A673 (cell line): ENCODE measurements at regions not wholly inside any gene's neighbourhood (a gene's known extent, or its start where the extent isn't known, plus 50 kb on each side); places are given as distances from the start of the nearest gene placed in this dataset.

ENCODE experiments used
- BruUV-seq: library from RNA; stranded (reverse); fragments of 400-500 nt; replicated peaks from 2 replicates; lab custom pipeline; 2021; lab: Mats Ljungman, UMichigan
- CTCF ChIA-PET: fragments of 300-600 bp; sonication (Branson Sonifier 250); formaldehyde crosslinking; loops from one replicate; lab custom pipeline; 2022; ENCODE audit warnings: antibody characterized with exemption; lab: Charles Lee
- POLR2A ChIA-PET: fragments of 300-600 bp; sonication (Branson Sonifier 250); formaldehyde crosslinking; loops from one replicate; lab custom pipeline; 2022; ENCODE audit warnings: antibody characterized with exemption; ENCODE audit not compliant: low non-redundant PET; lab: Charles Lee
- DNase-seq: peaks from one replicate; pipeline ENCODE4 v3.0.0-alpha.2; 2015; ENCODE audit warnings: low spot score
- H3K27ac ChIP-seq: fragments of 200-600 bp; sonication (generic); 2 replicates; pipeline ENCODE4 v1.5.1; 2016; ENCODE audit warnings: mixed run types, low read depth, mild to moderate bottlenecking, mixed read lengths, antibody characterized with exemption, low read length; ENCODE audit not compliant: poor library complexity, severe bottlenecking
- H3K27me3 ChIP-seq: fragments of 200-600 bp; sonication (generic); replicated peaks from 2 replicates; pipeline ENCODE4 v1.6.1; 2017; ENCODE audit warnings: mixed run types, low read depth, mild to moderate bottlenecking, mixed read lengths, antibody characterized with exemption, low read length; ENCODE audit not compliant: insufficient read depth, poor library complexity
- H3K36me3 ChIP-seq: fragments of 200-600 bp; sonication (generic); 2 replicates; pipeline ENCODE4 v1.6.1; 2016; ENCODE audit warnings: mixed run types, mild to moderate bottlenecking, mixed read lengths, antibody characterized with exemption, low read length; ENCODE audit not compliant: insufficient read depth, poor library complexity, severe bottlenecking
- H3K4me1 ChIP-seq: fragments of 200-600 bp; sonication (generic); 2 replicates; pipeline ENCODE4 v1.6.1; 2017; ENCODE audit warnings: mixed run types, mild to moderate bottlenecking, mixed read lengths, antibody characterized with exemption, low read length; ENCODE audit not compliant: insufficient read depth, poor library complexity, severe bottlenecking
- H3K4me3 ChIP-seq: fragments of 200-600 bp; sonication (generic); 2 replicates; pipeline ENCODE4 v1.5.1; 2016; ENCODE audit warnings: low read depth, mixed run types, mild to moderate bottlenecking, mixed read lengths, low read length; ENCODE audit not compliant: poor library complexity, severe bottlenecking
- H3K9me3 ChIP-seq: fragments of 200-600 bp; sonication (generic); 2 replicates; pipeline ENCODE4 v1.6.1; 2016; ENCODE audit warnings: mixed run types, low read depth, mild to moderate bottlenecking, mixed read lengths, antibody characterized with exemption, low read length; ENCODE audit not compliant: poor library complexity, severe bottlenecking
- EZH2 ChIP-seq: fragments of 200-600 bp; sonication (generic); IDR thresholded peaks from 2 replicates; pipeline ENCODE4 v1.6.1; 2017; ENCODE audit warnings: borderline replicate concordance, low read depth, mild to moderate bottlenecking, mixed read lengths, antibody characterized with exemption, low read length; ENCODE audit not compliant: poor library complexity, severe bottlenecking
- intact Hi-C: fragments of 100-400 bp; cut with micrococcal nuclease; formaldehyde crosslinking; loops from one replicate; pipeline ENCODE4 v1.10.0; 2022; ENCODE audit not compliant: unreplicated experiment
- TF ChIP-seq, protein P1 (sequence below): fragments of 300-800, 200-600 bp; sonication (generic); conservative IDR thresholded peaks from 2 replicates; pipeline ENCODE4 v1.5.1; 2017; ENCODE audit warnings: low read depth, mild to moderate bottlenecking, antibody characterized with exemption, low read length, moderate library complexity, mixed read lengths

DNA sequence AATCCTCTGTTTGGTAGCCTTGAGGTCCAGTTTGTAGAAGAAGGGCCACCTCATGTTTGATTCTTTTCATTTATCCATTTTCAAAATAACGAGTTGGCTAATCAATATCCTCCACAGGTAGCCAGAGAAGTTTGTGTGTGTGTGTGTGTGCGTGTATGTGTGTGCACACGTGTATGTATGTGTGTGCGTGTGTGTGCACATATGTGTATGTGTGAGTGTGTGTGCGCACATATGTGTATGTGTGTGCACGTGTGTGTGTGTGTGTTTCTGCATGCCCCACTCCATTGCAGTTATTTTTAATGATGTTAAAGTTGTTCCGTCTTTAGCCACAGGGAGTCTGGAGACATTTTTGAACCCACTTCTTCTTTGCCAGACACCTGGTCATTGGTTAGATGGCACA lies 112.8 kb upstream of the PRKCQ start:
- DNase-seq: no peak
- POLR2A ChIA-PET: no interaction called here
- Histone ChIP-seq H3K36me3 (no peaks in the 10 kb centered on the region), H3K27ac (no peak overlapping the region), H3K27me3 (peaks cover 8% of the 10 kb centered on the region), H3K4me3 (no peak overlapping the region), H3K9me3 (no peaks in the 10 kb centered on the region), H3K4me1 (no peaks in the 10 kb centered on the region)
- intact Hi-C loops: no loop called here
- CTCF ChIA-PET: no interaction called here
- no TSS peak for BruUV-seq
- TF ChIP-seq, protein P1, sequence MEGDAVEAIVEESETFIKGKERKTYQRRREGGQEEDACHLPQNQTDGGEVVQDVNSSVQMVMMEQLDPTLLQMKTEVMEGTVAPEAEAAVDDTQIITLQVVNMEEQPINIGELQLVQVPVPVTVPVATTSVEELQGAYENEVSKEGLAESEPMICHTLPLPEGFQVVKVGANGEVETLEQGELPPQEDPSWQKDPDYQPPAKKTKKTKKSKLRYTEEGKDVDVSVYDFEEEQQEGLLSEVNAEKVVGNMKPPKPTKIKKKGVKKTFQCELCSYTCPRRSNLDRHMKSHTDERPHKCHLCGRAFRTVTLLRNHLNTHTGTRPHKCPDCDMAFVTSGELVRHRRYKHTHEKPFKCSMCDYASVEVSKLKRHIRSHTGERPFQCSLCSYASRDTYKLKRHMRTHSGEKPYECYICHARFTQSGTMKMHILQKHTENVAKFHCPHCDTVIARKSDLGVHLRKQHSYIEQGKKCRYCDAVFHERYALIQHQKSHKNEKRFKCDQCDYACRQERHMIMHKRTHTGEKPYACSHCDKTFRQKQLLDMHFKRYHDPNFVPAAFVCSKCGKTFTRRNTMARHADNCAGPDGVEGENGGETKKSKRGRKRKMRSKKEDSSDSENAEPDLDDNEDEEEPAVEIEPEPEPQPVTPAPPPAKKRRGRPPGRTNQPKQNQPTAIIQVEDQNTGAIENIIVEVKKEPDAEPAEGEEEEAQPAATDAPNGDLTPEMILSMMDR: no peak
- TF ChIP-seq EZH2: no peak

DNA sequence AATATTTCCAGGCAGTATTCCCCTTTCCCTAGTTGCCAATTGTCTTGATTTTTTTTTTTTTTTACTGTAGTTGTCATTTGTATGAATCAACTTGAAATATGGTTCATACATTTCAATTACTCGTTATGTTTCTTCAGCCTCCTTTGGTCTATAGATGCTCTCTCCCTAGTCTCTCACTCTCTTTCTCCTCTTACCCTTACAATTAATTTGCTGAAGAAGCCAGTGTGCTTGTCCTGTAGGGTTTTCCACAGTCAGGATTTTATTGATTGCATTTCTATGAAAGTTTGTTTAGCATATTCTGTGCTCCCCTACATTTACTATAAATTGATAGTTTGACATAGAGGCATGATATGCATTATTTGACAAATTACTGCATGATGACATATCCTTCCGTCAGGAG lies 112.0 kb upstream of the PRKCQ start:
- intact Hi-C loops: no loop called here
- no TSS peak for BruUV-seq
- H3K27ac ChIP-seq: no peak overlapping the region
- no peaks in the 10 kb centered on the region for H3K4me1 ChIP-seq
- H3K36me3 ChIP-seq: no peaks in the 10 kb centered on the region
- peaks cover 8% of the 10 kb centered on the region for H3K27me3 ChIP-seq
- DNase-seq: no peak
- CTCF ChIA-PET: no interaction called here
- no peaks in the 10 kb centered on the region for H3K9me3 ChIP-seq
- H3K4me3 ChIP-seq: no peak overlapping the region
- TF ChIP-seq, protein P1: no peak
- no peak for TF ChIP-seq EZH2
- POLR2A ChIA-PET: no interaction called here

DNA sequence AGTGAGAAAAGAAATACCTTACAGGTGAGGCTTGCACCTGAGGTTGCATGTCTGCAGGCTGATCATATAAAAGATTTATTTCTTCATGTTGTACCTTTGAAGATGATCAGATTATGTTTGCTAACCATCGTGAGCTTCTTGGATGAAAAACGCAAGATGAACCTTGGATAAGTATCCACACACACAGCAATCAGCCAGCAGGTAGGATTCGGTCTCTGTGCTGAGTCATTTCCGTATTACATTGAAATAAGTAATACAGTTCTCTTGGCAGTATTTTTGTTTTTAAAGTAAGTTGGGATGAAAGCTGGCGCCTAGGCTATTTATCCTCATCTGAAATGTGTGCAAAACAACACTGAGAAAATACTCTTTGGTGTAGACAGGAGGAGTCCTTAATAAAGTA lies 109.0 kb upstream of the PRKCQ start:
- no peaks in the 10 kb centered on the region for H3K4me1 ChIP-seq
- no peak overlapping the region for H3K4me3 ChIP-seq
- H3K27me3 ChIP-seq: peaks cover 2% of the 10 kb centered on the region
- TF ChIP-seq, protein P1: no peak
- TF ChIP-seq EZH2: no peak
- DNase-seq: peak; percentile 25
- ChIA-PET CTCF (no interaction called here), POLR2A (no interaction called here)
- no peaks in the 10 kb centered on the region for H3K9me3 ChIP-seq
- no TSS peak for BruUV-seq
- no peak overlapping the region for H3K27ac ChIP-seq
- intact Hi-C loops: no loop called here
- H3K36me3 ChIP-seq: no peaks in the 10 kb centered on the region
